UCSD-AML1 (cell line): ENCODE measurements at regions not wholly inside any gene's neighbourhood (a gene's known extent, or its start where the extent isn't known, plus 50 kb on each side); places are given as distances from the start of the nearest gene placed in this dataset.
"Not testable (repeated sequence)": the region's sequence is repeated elsewhere in the genome, so short reads cannot be mapped to it uniquely, and the experiment has no call there.

Source experiments
- DNase-seq: peaks from one replicate; lab custom pipeline; 2025; ENCODE audit not compliant: unreplicated experiment; lab: John Stamatoyannopoulos, UW

- DNase-seq: no peak
Observed at GRCh38 chr12:114809097-114809496, 125.1 kb upstream of the TBX3 start.

GRCh38 chr12:114801381-114801780, 117.4 kb upstream of the TBX3 start:
- not testable (repeated sequence) for DNase-seq

- not testable (repeated sequence) for DNase-seq
Observed at GRCh38 chr12:114800566-114800965, 116.6 kb upstream of the TBX3 start.

- DNase-seq: no peak
Observed at GRCh38 chr12:114799574-114800487, 115.9 kb upstream of the TBX3 start.

GRCh38 chr12:114794049-114794558, 110.1 kb upstream of the TBX3 start:
- no peak for DNase-seq

- no peak for DNase-seq
Observed at GRCh38 chr12:114790276-114790675, 106.3 kb upstream of the TBX3 start.

- DNase-seq: no peak
Observed at GRCh38 chr12:114789821-114790220, 105.8 kb upstream of the TBX3 start.

- no peak for DNase-seq
Observed at GRCh38 chr12:114789276-114789675, 105.3 kb upstream of the TBX3 start.

GRCh38 chr12:114784526-114784925, 100.6 kb upstream of the TBX3 start:
- DNase-seq: no peak

- no peak for DNase-seq
Observed at GRCh38 chr12:114783089-114783618, 99.2 kb upstream of the TBX3 start.

GRCh38 chr12:114780746-114781399, 96.9 kb upstream of the TBX3 start:
- no peak for DNase-seq

GRCh38 chr12:114779647-114780046, 95.7 kb upstream of the TBX3 start:
- DNase-seq: no peak

GRCh38 chr12:114779186-114779585, 95.2 kb upstream of the TBX3 start:
- DNase-seq: no peak

GRCh38 chr12:114776731-114777442, 92.9 kb upstream of the TBX3 start:
- no peak for DNase-seq

- DNase-seq: no peak
Observed at GRCh38 chr12:114774699-114775098, 90.7 kb upstream of the TBX3 start.

- no peak for DNase-seq
Observed at GRCh38 chr12:114774197-114774596, 90.2 kb upstream of the TBX3 start.

- no peak for DNase-seq
Observed at GRCh38 chr12:114770323-114770722, 86.3 kb upstream of the TBX3 start.

- DNase-seq: no peak
Observed at GRCh38 chr12:114769634-114770033, 85.7 kb upstream of the TBX3 start.

GRCh38 chr12:114767906-114768722, 84.1 kb upstream of the TBX3 start:
- DNase-seq: no peak

GRCh38 chr12:114767084-114767760, 83.2 kb upstream of the TBX3 start:
- DNase-seq: no peak
